Fibroblast of villous mesenchyme (primary cell): ENCODE measurements at regions not wholly inside any gene's neighbourhood (a gene's known extent, or its start where the extent isn't known, plus 50 kb on each side); places are given as distances from the start of the nearest gene placed in this dataset. TPM values are rescaled to one million over a fixed set of nuclear protein-coding genes. Genes with fewer than 3 reads are reported as not detected.
"Not testable (repeated sequence)": the region's sequence is repeated elsewhere in the genome, so short reads cannot be mapped to it uniquely, and the experiment has no call there.

Source experiments
- DNase-seq: peaks from one replicate; pipeline ENCODE4 v3.0.0-alpha.2; 2010; ENCODE audit warnings: low read depth
- H3K4me3 ChIP-seq: 2 replicates; pipeline ENCODE4 v1.5.1; 2011; ENCODE audit warnings: low read depth, mild to moderate bottlenecking, low read length
- small RNA-seq: library from RNA; depleted of rRNA; stranded (forward); fragments of <200 nt; gene quantifications from one replicate; pipeline ENCODE3, GENCODE V24; 2012
- TF ChIP-seq, protein P1 (sequence below): IDR thresholded peaks from 2 replicates; pipeline ENCODE4 v1.5.1; 2012; ENCODE audit warnings: low read depth, mild to moderate bottlenecking, low read length; ENCODE audit not compliant: insufficient read depth

DNA sequence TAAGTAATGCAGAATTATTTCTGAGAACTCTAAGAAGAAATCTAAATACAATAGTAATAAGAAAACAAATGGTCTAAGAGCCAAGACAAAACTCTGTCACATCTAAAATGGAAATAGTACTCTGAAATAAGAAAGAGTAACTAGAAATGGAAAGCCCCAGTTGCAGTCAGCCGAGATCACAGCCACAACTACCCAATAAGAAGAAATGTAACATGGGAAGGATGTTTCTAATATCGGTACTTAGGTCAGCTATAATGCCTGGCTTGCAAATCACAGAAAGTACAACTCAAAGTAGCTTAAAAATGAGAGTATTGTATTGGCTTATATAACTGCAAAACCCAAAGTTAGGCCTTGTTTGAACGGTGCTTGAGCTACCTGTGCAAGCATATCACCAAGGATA lies 58.6 kb upstream of the USP25 start:
- no peak overlapping the region for H3K4me3 ChIP-seq
- TF ChIP-seq, protein P1, sequence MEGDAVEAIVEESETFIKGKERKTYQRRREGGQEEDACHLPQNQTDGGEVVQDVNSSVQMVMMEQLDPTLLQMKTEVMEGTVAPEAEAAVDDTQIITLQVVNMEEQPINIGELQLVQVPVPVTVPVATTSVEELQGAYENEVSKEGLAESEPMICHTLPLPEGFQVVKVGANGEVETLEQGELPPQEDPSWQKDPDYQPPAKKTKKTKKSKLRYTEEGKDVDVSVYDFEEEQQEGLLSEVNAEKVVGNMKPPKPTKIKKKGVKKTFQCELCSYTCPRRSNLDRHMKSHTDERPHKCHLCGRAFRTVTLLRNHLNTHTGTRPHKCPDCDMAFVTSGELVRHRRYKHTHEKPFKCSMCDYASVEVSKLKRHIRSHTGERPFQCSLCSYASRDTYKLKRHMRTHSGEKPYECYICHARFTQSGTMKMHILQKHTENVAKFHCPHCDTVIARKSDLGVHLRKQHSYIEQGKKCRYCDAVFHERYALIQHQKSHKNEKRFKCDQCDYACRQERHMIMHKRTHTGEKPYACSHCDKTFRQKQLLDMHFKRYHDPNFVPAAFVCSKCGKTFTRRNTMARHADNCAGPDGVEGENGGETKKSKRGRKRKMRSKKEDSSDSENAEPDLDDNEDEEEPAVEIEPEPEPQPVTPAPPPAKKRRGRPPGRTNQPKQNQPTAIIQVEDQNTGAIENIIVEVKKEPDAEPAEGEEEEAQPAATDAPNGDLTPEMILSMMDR, result no peak
- DNase-seq, result no peak

DNA sequence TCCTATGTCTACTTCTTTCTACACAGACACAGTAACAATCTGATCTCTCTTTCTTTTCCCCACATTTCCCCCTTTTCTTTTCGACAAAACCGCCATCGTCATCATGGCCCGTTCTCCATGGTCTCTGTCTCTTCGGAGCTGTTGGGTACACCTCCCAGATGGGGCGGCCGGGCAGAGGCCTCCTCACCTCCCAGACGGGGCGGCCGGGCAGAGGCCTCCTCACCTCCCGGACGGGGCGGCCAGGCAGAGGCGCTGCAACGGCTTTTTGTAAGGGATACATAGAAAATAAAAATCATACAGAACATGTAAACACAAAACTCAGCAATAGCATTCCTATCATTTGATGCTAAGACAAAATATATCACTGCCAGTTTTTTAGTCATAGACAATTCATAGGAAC lies 57.2 kb upstream of the USP25 start:
- DNase-seq, result not testable (repeated sequence)

DNA sequence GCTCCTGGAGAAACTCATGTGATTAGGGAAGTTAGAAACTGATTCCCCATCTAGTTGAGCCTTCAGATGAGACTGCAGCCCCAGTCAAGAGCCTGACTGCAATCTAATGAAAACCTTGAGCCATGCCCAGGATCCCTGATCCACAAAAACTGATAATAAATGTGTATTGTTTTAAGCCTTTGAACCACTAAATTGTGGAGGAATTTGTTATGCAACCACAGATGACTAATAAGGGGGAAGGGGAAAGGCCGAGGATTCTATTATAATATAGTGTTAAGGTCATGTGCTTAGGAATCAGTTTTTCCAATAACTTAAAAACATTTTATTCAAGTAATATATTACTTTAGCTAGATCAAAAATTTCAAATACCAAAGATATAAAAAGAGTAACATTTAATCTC lies 52.8 kb upstream of the USP25 start:
- H3K4me3 ChIP-seq, result no peak overlapping the region
- TF ChIP-seq, protein P1, result no peak
- DNase-seq, result no peak

More for the DNA sequence above, 57.2 kb upstream of the USP25 start:
- not testable (repeated sequence) for H3K4me3 ChIP-seq

DNA sequence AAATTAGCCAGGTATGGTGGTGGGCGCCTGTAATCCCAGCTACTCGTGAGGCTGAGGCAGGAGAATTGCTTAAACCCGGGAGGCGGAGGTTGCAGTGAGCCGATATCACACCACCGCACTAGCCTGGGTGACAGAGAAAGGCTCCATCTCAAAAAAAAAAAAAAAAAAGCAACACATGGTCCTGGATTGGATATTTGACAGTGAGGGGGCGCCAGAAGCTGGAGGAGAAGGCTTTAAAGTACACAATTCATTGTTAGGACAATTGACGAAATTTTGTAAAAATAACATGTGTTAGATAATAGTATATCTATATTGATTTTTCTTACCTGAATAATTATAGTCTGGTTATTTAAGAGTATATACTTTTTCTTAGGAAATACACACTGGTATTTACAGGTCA lies 50.2 kb upstream of the USP25 start:
- TF ChIP-seq, protein P1, result no peak
- no peak overlapping the region for H3K4me3 ChIP-seq
- no peak for DNase-seq

Small RNA genes lying in the stretch of these regions (small RNA-seq; reads per million reads assigned to genes)
- not detected for gene AF246928.1
- not detected for gene CYCSP42
- gene RNU6-1326P, result not detected
